Upper lobe of left lung (tissue), 4 donors: ENCODE measurements at regions not wholly inside any gene's neighbourhood (a gene's known extent, or its start where the extent isn't known, plus 50 kb on each side); places are given as distances from the start of the nearest gene placed in this dataset.

Experiments
- CTCF ChIP-seq, 6 experiments: fragments of 450-650 bp in 4 of 6; fragments of 200-600 bp in 2 of 6; sonication (generic) in 2 of 6; IDR thresholded peaks; one replicate each; pipeline ENCODE4 v1.5.1; 2016 to 2019; ENCODE audit warnings: antibody characterized with exemption in 6 of 6
- EP300 ChIP-seq, 4 donors: sonication (generic); formaldehyde crosslinking; IDR thresholded peaks; one replicate each; pipeline ENCODE4 v1.5.1; 2017; ENCODE audit warnings: antibody characterized with exemption in 4 of 4, control low read depth in 2 of 4
- POLR2AphosphoS5 ChIP-seq, 2 donors: sonication (generic); formaldehyde crosslinking; IDR thresholded peaks; one replicate each; pipeline ENCODE4 v1.5.1; 2017; ENCODE audit warnings: antibody characterized with exemption in 2 of 2

GRCh38 chr2:128414946-128415778, 96.5 kb upstream of the HS6ST1 start:
- TF ChIP-seq CTCF (IDR thresholded peaks at IDR 0.05) (no peak), POLR2AphosphoS5 (IDR thresholded peaks at IDR 0.05) (no peak), EP300 (IDR thresholded peaks at IDR 0.05) (no peak)
